ENCODE measurements at regions not wholly inside any gene's neighbourhood (a gene's known extent, or its start where the extent isn't known, plus 50 kb on each side); places are given as distances from the start of the nearest gene placed in this dataset.
"Not testable (repeated sequence)": the region's sequence is repeated elsewhere in the genome, so short reads cannot be mapped to it uniquely, and the experiment has no call there.

DNA sequence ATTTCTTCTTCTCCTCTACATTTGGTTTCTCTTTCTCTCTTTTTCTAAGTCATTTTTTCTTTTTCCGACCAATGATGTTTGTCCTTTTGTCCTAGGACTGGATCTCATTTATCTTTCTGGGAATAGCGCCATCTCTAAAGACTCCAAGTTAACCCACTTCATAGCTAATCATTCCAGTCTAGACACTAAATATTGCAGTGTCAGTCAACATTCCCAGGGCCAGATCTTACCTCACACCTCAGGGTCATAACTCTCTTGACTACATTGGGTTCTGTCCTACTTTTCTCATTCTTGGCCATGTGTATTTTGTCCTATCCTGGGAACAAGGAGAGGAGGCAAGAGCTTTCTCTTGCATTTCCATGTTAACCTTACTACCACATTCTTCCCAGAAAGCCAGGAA lies 83.6 kb upstream of the LYSMD4 start:
- H3K27ac ChIP-seq (ENCODE audit: insufficient read depth, low read length), result not testable (repeated sequence)
- no CpG with 5 or more reads among the region's 2 CpGs for WGBS, 2 experiments (ENCODE audit: extremely low coverage in 2 of 2, insufficient read length in 1 of 2)

DNA sequence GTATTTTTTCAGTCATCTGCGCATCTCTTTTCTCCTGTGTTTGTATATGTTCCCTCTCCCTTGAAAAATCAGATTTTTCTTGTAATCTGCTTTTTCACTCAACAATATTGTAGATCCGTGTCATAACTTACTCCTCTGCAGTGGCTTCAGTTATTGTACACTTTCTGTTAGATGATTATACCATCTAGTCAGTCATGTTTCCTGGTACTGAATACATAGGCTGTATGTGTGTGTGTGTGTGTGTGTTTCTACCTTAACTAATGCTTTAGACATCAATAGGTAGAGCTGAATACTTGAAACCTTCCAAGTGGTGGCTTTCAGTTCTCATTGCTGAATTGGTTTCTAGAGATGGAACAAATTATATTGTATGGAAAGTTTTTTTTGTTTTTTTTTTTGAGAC lies 77.4 kb upstream of the LYSMD4 start:
- H2AK9ac ChIP-seq (replicated peaks; ENCODE audit: low read depth, low read length, poor library complexity); H3K4me1 ChIP-seq (ENCODE audit: control insufficient read depth, insufficient read depth, low read length); H3K9me3 ChIP-seq (ENCODE audit: control insufficient read depth, insufficient read depth, low read length); H4K91ac ChIP-seq (ENCODE audit: insufficient read depth, low read depth, low read length); H2BK120ac ChIP-seq (ENCODE audit: low read depth, low read length); H2BK5ac ChIP-seq (ENCODE audit: low read depth, low read length, poor library complexity, severe bottlenecking); H3K27ac ChIP-seq (ENCODE audit: insufficient read depth, low read length); H3K79me1 ChIP-seq (ENCODE audit: low read depth in 1 of 2, low read length in 2 of 2); H3K56ac ChIP-seq (ENCODE audit: extremely low read depth, insufficient read depth, low read length); CTCF ChIA-PET; H2BK20ac ChIP-seq (ENCODE audit: low read depth, low read length); H2AK5ac ChIP-seq (ENCODE audit: low read depth, low read length); H3K9me1 ChIP-seq (ENCODE audit: insufficient read depth, low read length); H3K23ac ChIP-seq (ENCODE audit: low read depth, low read length); BruUV-seq (replicated peaks); H3K9ac ChIP-seq (ENCODE audit: low read depth, low read length); H3K14ac ChIP-seq (replicated peaks; ENCODE audit: low read depth, low read length); intact Hi-C loops (cut with micrococcal nuclease); H3K4ac ChIP-seq (ENCODE audit: low read depth, low read length); H3K27me3 ChIP-seq (ENCODE audit: control insufficient read depth, insufficient read depth, low read length); H2AFZ ChIP-seq (replicated peaks; ENCODE audit: low read length, poor library complexity); H4K20me1 ChIP-seq (ENCODE audit: insufficient read depth, low read length); H3K36me3 ChIP-seq (ENCODE audit: control insufficient read depth, insufficient read depth, low read length); H3K4me2 ChIP-seq (ENCODE audit: low read depth, low read length); H3K18ac ChIP-seq (ENCODE audit: low read depth, low read length); H3K4me3 ChIP-seq (ENCODE audit: insufficient read depth, low read depth, low read length); DNase-seq; ATAC-seq (ENCODE audit: low read depth); H2BK15ac ChIP-seq (ENCODE audit: low read depth, low read length); dilution Hi-C loops (cut with HindIII; ENCODE audit: low sequenced_read_pairs, unreplicated experiment); in situ Hi-C loops (cut with MboI; ENCODE audit: low sequenced_read_pairs); H4K5ac ChIP-seq (ENCODE audit: low read depth, low read length); POLR2A ChIA-PET (ENCODE audit: unreplicated experiment); H4K8ac ChIP-seq (ENCODE audit: low read depth in 2 of 2, low read length in 2 of 2): not testable (repeated sequence)
- WGBS, 2 experiments (ENCODE audit: extremely low coverage in 2 of 2, insufficient read length in 1 of 2), result no CpG with 5 or more reads among the region's 2 CpGs

More for the DNA sequence above, 83.6 kb upstream of the LYSMD4 start:
- H4K20me1 ChIP-seq (ENCODE audit: insufficient read depth, low read length); H3K4ac ChIP-seq (ENCODE audit: low read depth, low read length); in situ Hi-C loops (cut with MboI; ENCODE audit: low sequenced_read_pairs); H2AK5ac ChIP-seq (ENCODE audit: low read depth, low read length); H2BK5ac ChIP-seq (ENCODE audit: low read depth, low read length, poor library complexity, severe bottlenecking); H2BK20ac ChIP-seq (ENCODE audit: low read depth, low read length); H3K56ac ChIP-seq (ENCODE audit: extremely low read depth, insufficient read depth, low read length); H3K4me1 ChIP-seq (ENCODE audit: control insufficient read depth, insufficient read depth, low read length); H3K9ac ChIP-seq (ENCODE audit: low read depth, low read length); POLR2A ChIA-PET (ENCODE audit: unreplicated experiment); H3K4me3 ChIP-seq (ENCODE audit: insufficient read depth, low read depth, low read length); H3K36me3 ChIP-seq (ENCODE audit: control insufficient read depth, insufficient read depth, low read length); dilution Hi-C loops (cut with HindIII; ENCODE audit: low sequenced_read_pairs, unreplicated experiment); intact Hi-C loops (cut with micrococcal nuclease); H4K8ac ChIP-seq (ENCODE audit: low read depth in 2 of 2, low read length in 2 of 2); H2BK120ac ChIP-seq (ENCODE audit: low read depth, low read length); H3K14ac ChIP-seq (replicated peaks; ENCODE audit: low read depth, low read length); H2AFZ ChIP-seq (replicated peaks; ENCODE audit: low read length, poor library complexity); H3K9me1 ChIP-seq (ENCODE audit: insufficient read depth, low read length); H2AK9ac ChIP-seq (replicated peaks; ENCODE audit: low read depth, low read length, poor library complexity); H3K4me2 ChIP-seq (ENCODE audit: low read depth, low read length); H3K23ac ChIP-seq (ENCODE audit: low read depth, low read length); H3K27me3 ChIP-seq (ENCODE audit: control insufficient read depth, insufficient read depth, low read length); H3K9me3 ChIP-seq (ENCODE audit: control insufficient read depth, insufficient read depth, low read length); H3K18ac ChIP-seq (ENCODE audit: low read depth, low read length); H4K91ac ChIP-seq (ENCODE audit: insufficient read depth, low read depth, low read length); DNase-seq; H3K79me1 ChIP-seq (ENCODE audit: low read depth in 1 of 2, low read length in 2 of 2); CTCF ChIA-PET; H4K5ac ChIP-seq (ENCODE audit: low read depth, low read length); ATAC-seq (ENCODE audit: low read depth); H2BK15ac ChIP-seq (ENCODE audit: low read depth, low read length); BruUV-seq (replicated peaks): not testable (repeated sequence)
